GM19452 (cell line): ENCODE measurements at regions not wholly inside any gene's neighbourhood (a gene's known extent, or its start where the extent isn't known, plus 50 kb on each side); places are given as distances from the start of the nearest gene placed in this dataset.

Experiments used
- ATAC-seq: cut with Tn5 transposase; IDR thresholded peaks from one replicate; pipeline ENCODE4 v1.9.1; 2021; ENCODE audit not compliant: unreplicated experiment

DNA sequence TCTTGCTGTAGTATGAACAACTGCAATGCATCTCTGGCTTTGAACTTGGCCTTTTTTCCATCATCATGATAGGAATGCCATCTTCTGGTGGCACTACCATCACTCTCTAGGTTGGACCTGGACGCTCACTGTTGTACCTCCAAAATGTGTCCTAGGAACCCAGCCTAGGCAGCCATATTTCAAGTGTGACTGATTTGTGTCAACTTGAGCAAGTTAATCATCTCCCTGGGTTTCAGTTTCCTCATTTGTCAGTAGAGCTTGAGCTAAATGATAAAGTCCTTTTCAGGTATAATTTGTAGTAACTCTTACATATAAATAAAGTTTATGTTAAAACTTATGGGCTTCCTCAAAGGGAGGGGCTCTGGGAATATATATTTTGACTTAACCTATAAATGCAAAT, 241.7 kb upstream of the CEP162 start:
- no peak for ATAC-seq

DNA sequence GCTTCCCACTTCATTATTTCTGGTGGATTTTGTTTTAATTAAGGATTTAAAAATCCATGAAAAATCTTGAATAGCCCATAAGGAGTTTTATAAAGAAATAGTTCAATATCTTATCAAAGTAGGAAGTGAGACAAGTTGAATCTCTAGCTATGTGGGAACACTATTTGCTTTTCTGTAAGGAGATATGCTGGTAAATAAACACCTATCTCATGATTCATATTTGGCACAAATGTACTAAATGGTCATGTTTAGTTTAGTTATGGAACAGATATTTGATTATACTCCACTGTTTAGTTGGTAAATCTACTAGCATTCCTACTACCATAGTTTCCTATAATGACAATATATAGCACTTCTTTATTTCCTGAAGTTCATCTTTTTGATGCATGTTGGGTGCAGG, 239.9 kb upstream of the CEP162 start:
- ATAC-seq = no peak

DNA sequence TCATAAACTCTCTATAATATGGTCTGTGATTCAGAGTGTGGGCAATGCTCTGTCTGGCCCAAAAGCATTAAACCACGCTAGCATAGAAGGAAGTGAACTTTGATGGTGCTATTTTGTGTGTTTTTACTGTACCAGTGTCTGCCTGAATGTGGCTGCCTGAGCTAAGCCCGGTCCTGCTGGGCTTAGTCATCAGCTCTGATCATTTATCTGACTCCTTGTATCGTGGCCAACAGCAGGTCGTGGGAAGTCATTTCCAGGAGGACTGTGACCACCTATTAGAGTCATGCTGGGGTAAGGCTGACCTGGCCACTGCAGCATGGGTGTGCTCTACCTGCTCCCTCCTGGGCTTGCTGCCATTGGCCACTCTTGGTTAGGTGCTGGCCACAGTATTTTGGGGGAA, 239.1 kb upstream of the CEP162 start:
- no peak for ATAC-seq

DNA sequence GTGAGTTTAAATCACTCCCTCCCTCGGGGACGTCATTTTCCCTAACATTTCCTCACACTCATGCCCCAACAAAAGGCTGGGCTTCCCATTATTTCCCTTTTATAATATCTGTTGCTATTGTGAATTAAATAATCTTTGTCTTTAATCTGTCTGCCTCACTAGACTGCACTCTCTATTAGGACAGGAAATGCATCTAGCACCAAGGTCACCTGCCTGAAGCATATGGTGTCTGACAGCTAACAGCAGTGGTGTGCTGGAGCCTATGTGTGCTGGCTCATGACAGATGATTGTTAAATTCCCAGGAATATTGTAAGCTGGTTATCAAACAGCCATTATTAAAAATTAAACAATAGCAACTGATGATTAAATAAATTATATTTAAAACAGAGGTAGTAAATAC, 237.0 kb upstream of the CEP162 start:
- no peak for ATAC-seq

DNA sequence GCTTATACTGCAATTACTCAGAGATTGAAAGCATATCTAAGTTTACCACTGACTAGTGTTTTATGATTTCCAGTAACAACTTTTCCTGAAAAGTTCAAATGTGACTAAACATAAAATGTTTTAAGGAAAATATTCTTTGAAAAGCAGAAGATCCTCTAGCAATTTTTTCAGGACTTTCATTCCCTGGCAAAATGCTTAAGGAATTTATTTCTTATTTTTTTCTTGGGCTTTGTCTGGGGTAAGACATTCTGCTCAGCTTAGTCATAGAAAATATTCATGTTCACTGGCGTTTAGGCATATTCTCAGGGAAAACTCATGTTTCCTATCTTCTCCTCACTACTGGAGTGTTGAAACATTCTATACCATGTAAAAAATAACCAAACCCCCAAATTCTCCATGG, 235.3 kb upstream of the CEP162 start:
- ATAC-seq = no peak

DNA sequence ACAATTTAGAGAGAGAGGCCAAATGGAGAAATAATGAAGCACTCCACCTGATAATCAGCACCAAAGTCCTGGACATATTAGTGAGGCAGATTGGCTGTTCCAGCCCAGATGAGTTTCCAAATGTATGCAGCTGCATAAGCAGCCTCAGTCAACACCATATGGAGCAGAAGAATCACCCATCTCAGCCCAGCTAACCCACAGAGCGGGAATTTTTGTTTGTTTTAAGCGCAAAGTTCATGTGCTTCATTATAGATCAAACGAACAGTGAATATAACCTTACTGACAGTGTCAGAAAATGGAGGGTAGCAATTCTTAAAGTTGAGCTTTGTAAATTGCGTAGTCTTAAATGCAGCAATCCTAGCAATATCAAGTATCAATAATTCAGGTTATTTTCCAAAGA, 234.0 kb upstream of the CEP162 start:
- no peak for ATAC-seq

DNA sequence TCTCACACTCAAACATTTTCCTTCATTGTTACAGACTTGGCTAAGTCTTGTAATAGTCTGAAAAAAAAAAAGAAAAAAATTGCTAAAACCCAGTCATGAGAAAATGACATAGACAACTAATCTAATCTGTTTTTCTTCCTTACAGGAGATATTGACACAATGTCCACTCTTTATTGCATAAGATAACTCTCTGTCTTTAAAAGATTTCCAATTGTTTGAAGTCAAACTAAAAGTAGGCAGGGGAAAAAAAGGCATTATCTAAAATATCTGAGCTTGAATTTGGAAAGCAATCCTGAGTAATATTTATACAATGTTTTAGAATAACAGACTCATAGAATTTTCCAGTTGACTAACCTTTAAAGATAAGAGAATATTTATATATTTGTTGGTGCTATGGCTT, 233.0 kb upstream of the CEP162 start:
- ATAC-seq = no peak

DNA sequence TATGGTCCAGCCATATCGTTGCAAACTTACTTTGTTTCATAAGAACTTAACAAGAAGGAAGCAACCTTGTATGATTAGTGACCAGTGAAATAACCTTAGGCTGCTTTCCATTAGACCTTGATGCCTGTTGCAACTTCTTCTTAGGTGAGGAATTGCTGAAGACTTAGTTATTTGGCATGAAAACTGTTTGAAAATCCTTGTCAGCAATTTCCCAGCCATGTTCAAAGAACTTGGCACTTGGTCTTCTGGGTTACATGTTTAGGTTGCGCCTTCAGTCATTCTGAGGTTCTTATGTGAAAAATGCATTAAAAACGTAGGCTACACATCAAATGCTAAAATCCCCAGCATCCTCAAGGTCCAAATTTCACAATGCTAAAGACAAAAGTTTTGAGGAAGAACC, 232.0 kb upstream of the CEP162 start:
- ATAC-seq = no peak

DNA sequence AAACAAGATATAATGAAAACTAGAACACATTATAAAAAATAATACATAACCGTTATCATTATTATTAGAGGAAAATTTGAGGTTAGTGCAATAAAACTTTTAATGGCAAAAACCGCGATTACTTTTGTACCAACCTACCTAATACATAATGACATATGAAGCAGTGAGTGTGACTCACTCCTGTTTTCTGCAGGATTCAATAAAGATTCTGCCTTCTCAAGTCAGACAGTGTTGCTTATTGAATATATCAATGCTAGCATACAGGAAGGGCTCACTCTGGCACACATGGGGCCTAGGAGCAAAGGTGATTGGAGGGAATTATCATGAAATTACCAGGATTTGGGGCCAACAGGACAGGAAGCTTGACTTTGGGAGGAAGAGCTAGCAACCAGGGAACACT, 230.8 kb upstream of the CEP162 start:
- no peak for ATAC-seq

DNA sequence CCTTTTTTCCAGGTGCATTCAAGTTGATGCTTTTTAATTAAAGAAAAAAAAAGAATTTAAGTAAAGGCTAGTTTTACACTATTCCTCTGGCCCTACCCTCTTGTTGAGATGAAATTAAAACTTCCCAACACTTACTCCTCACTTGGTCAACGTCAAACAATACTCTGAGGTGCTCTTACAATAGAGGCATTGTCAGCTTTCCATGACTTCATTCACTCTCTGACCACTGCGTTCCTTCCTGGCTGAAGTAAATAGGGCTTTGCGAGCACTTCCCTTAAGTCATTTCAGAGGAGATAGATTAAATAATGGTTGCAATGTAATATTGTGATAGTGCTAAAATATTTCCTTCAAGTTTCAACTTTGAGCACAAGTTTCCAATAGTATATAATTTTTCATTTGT, 229.8 kb upstream of the CEP162 start:
- no peak for ATAC-seq

DNA sequence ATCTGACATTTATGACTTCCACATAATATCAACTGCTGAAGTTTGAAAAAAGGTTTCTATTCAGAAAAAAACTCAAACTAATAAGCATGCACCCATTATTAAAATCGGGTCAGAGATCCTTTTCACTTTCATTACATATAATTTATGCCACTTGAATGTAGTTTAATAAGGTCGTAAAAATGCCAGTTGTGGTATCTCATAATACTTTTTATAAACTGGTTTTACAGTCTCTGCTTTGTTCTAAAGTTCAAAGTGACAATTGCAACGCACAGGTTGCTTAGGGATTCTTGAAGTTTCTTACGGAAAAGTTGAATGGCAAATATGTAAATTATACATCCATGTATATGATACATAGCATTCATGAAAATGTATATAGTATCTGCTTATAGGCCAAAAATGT, 229.4 kb upstream of the CEP162 start:
- ATAC-seq = no peak

DNA sequence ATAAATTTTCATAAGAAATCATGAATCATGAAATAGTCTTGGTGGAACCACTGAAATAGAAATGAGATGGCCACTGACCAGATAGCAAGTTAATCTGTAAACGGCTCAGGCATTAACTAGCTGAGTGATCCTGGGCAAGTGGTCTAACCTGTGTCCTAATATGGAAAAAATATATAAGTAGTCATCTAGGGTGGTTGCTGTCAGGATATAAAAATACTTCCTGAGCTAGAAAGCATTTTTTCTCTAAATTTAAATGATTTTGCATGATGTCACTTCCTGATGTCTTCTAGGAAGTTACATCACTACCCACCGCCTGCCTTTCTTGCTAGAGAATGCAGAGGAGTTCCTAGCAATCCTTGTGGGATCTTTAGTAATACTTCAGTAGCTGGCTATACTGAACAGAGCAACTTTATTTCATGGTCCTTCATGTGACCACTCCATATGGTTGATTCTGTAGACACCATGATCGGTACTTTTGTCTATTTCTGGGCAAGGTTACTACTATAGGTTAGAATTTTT, 228.1 kb upstream of the CEP162 start:
- no peak for ATAC-seq

DNA sequence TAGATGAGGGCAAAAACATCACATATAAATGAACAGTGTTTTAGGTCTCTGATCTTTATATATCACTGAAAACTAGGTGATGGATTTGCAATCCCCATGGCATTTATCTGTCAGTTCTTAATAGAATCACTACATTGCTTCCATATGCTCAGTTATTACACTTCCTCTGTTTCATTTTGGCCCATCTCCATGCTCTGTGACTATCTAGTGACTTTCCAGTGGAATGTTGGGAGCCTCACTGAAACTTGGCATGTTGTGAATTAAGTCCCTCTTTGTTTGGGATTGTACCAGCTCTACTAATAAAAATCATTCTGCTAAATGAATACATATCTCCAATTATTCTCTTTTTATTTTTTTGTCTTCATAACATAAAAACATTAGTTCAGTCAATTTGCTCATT, 226.1 kb upstream of the CEP162 start:
- ATAC-seq = no peak

DNA sequence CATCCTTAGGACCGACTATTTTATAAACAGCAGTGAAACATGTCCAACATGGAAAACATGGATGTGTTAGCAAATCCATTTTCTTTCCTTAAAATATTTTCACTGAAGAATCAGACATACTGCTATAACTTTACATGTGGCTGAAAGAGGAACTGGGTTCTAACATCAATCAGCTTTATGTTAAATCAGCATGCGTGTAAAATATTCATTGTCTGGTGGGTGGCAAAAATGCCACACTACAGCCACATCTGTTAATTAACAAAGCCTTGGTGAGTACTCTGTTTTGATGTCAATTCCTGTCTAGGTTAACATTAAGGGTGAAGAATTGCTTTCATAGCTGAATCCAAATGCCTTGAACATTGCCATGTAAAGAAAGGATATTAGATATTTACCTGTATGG, 222.6 kb upstream of the CEP162 start:
- no peak for ATAC-seq

DNA sequence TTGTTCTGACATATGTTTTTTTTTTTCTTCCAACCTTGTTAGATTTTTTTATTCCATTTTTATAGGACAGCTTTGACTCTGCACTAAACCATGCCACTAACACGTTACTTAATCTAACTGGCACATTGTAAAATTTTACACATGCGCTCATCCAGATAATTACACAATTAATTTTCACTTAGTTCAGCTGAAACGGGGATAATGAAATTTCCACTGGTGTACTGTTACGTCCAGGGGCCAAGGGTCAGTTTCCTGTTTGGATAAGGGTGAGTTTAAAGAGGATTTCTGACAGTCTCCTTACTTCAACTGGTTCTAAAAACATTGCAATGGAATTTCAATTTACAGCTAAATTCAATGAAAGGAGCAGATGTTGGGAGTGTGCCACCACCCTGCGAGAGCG, 221.8 kb upstream of the CEP162 start:
- ATAC-seq = no peak

DNA sequence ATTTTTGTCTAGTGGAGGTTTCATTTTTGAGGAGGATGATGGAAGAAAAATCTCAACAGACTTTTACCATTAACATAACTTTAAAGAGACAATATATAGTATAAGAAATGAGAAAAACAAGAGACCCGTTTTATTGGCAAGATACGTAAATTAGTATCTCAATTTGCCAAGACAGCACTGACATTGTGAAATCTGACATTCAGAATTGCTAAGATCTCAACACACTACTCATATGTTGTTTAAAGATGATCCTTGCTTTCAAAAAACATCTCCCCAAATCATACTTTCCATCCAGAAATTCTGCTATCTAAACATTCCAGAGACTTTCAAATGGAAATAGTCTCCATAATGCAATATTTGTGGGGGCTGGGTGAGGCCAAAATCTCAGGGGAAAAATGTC, 220.9 kb upstream of the CEP162 start:
- ATAC-seq = no peak

DNA sequence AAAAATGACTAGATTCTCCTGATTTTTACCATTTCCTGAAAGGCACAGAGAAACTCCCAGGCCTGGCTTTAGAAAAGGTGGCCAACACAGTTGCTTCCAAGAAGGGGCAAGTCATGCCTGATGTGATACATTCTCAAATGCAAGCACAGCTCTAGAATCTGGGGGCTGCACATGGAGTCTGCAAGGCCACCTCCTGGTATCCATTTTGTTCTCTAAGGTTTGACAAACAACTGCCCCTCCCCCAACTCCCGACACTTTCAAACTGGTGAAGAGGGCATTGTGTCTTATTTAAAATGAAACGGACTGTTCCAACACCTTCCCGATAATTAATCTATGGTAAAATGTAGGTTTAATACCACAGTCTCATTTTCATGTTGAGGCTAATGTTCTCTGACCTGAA, 220.2 kb upstream of the CEP162 start:
- ATAC-seq = no peak

DNA sequence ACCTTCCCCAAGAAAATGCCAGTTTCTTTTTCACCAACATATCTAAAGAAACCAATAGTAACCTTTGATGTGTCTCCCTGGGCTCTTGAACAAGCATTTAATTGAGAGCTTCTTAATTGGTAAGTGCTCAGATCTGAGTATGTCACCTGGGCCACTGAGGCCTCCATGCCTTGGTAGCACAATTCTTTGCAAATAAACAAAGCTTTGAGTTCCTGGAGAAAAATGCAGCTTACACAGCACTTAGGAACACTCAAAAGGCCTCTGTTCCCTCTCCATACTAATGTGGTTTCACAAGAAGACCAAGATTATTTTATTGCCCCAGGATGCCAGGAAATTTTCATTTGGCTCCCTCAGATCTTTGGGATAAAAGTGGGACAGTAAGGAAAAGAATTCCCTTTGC, 217.6 kb upstream of the CEP162 start:
- ATAC-seq = no peak

DNA sequence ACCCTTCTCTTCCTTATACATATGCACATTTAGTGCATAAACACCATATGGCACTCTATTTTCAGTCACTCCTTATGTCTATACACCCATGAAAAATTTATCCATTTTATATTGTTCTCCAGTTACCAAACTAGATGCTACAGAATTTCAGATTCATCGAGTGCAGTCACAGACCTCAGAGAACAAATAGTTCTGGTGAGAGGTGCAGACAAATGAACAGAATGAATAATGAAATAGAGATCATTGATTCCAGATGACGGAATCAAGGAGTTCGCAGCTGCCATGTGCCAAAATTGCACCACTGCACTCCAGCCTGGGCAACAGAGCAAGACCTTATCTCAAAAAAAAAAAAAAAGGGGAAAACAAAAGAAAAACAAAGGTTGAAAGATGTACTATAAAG, 214.8 kb upstream of the CEP162 start:
- no peak for ATAC-seq

DNA sequence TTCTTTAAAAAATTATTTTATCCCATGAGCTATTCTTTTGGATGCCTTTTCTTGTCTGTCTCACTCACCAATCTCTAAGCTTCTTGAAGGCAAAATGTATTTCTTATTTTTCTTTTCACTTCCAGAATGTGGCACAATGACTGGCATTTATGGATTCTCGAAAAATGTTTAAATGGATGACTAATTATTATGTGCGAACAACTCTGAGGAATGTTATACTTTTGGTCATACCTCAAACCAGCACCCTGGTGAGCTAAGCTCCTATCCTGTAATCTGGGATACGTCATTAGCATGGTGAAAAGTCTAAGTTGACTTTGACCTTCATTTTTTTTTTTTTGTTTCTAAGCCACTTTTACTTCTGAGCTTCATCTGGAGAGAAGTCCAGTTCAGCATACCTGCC, 214.0 kb upstream of the CEP162 start:
- ATAC-seq = no peak

DNA sequence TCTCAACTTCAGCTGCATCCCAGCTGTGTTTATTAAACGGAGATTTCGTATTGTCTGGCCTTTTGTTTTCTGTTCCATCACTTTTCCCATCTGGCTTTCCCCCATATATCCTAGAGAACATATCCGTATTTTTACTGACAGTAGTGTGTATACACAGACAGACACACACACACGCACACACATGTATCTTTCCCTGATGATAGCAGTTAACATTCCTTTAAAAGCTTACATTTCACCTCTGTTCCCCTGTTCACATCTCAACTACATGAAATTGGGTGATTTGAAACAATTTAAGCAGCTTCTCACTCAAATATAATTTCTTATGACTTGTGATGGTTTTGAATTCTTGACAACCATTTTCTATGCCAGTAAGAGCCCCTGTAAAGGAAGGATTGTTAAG, 207.1 kb upstream of the CEP162 start:
- ATAC-seq = no peak

DNA sequence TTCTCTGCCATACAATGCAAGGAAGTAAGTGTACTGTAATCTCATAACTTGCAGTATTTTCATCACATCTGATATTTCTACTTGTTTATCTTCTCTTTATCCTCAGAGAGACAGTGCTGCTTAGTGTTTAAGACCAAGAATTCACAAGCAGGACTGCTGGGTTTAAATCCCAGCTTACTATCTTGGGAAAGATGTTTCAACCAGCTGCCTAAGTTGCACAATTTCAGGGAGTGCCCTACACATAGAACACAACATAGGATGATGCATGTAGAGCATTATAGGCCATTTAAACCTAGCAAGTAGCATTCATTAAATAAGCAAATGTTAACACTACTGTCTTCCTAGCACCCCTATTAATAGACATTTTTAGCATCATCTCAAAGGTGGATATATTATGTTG, 205.2 kb upstream of the CEP162 start:
- ATAC-seq = no peak

DNA sequence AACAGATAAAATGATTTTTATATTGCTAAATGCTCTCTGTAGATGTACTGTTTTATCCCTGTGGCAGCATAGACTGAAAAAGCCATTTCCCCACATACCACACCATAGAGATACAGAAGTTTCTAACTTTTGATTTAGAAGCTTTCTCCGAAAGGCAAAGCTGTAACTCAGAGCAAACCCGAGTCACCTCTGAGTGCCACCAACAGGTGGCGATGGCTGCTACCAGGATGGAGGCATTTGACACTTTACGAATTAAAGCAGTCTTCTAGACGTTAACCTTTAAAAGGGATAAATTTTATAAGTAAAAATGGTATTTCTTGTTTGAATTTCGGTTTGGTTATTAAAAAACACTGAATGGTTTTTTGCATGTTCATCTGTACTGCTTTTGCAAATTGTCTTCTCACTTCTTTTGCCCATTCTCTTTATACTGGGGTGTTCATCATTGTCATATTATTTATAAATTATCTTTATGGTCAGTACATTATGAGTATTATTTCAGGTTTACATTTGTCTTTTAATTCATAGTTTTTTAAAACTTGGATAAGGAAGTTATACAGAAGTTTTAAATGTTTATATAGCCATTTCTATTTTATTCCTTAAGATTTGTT, 201.0 kb upstream of the CEP162 start:
- peak; percentile 75 for ATAC-seq
